Breast epithelium (tissue), 4 donors: ENCODE measurements at regions not wholly inside any gene's neighbourhood (a gene's known extent, or its start where the extent isn't known, plus 50 kb on each side); places are given as distances from the start of the nearest gene placed in this dataset.

Source experiments
- DNase-seq, 2 donors: peaks; one replicate each; pipeline ENCODE4 v3.0.0-alpha.2; 2019; ENCODE audit warnings: low spot score in 2 of 2
- H3K27ac ChIP-seq, 2 donors: fragments of 200-600 bp; sonication (generic) in 1 of 2; one replicate each; pipeline ENCODE4 v1.5.1; 2016 to 2019; ENCODE audit warnings: mild to moderate bottlenecking in 1 of 2
- H3K27me3 ChIP-seq, 2 donors: fragments of 200-600 bp; sonication (generic) in 1 of 2; one replicate each; pipeline versions ENCODE4 v1.5.1 to v1.6.0; 2017 to 2019; ENCODE audit warnings: control low read depth in 1 of 2, mild to moderate bottlenecking in 1 of 2
- H3K36me3 ChIP-seq: fragments of 200-600 bp; one replicate; pipeline ENCODE4 v1.5.1; 2019
- H3K4me1 ChIP-seq, 2 donors: fragments of 200-600 bp; sonication (generic); one replicate each; pipeline ENCODE4 v1.5.1; 2016 to 2019; ENCODE audit warnings: control low read depth in 1 of 2
- H3K4me3 ChIP-seq, 3 donors: fragments of 200-600 bp; sonication (generic); 1 replicate in 2 of 3; 2 replicates in 1 of 3; pipeline ENCODE4 v1.5.1; 2016 to 2019; ENCODE audit warnings: mild to moderate bottlenecking in 3 of 3, moderate library complexity in 2 of 3
- H3K9me3 ChIP-seq, 2 donors: fragments of 200-600 bp; sonication (generic) in 1 of 2; one replicate each; pipeline ENCODE4 v1.5.1; 2016 to 2019; ENCODE audit warnings: control low read depth in 1 of 2
- POLR2A ChIP-seq: fragments of 450-650 bp; IDR thresholded peaks from one replicate; pipeline ENCODE4 v1.6.1; 2016; ENCODE audit warnings: antibody characterized with exemption, mild to moderate bottlenecking, moderate library complexity
- POLR2AphosphoS5 ChIP-seq, 3 donors: sonication (generic); formaldehyde crosslinking; IDR thresholded peaks; one replicate each; pipeline ENCODE4 v1.6.1; 2017; ENCODE audit warnings: antibody characterized with exemption in 3 of 3
- intact Hi-C: fragments of 100-400 bp; cut with DNase I; formaldehyde crosslinking; loops from one replicate; pipeline ENCODE4 v1.15.1; 2023; ENCODE audit warnings: low total_unique reads
- TF ChIP-seq, protein P1 (sequence below), 3 donors: fragments of 450-650 bp; IDR thresholded peaks; one replicate each; pipeline ENCODE4 v1.5.1; 2016 to 2017; ENCODE audit warnings: antibody characterized with exemption in 3 of 3, mild to moderate bottlenecking in 3 of 3, moderate library complexity in 3 of 3

DNA sequence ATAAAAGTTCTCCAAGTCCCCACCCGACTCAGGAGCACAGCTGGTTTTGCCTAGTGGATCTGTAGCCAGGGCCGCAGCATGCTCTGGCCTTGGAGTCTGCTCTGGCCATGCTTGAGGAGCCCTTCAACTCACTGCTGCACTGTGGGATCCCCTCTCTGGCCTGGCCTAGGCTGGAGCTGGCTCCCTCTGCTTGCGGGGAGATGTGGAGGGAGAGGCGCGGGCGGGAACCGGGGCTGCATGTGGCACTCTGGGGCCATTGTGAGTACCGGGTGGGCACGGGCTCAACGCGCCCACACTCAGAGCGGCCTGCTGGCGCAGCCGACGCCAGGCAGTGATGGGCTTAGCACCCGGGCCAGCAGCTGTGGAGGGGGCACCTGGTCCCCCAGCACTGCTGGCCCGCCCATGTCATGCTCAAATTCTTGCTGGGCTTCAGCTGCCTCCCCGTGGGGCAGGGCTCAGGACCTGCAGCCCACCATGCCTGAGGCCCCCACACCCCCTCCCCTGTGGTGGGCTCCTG is 57.0 kb upstream of the ATP12A start:
- DNase-seq: no peak
- Histone ChIP-seq H3K27me3 (no peaks in the 10 kb centered on the region), H3K36me3 (no peaks in the 10 kb centered on the region), H3K4me3 (no peak overlapping the region), H3K4me1 (no peaks in the 10 kb centered on the region), H3K9me3 (no peaks in the 10 kb centered on the region), H3K27ac (no peak overlapping the region)
- intact Hi-C loops: no loop called here
- TF ChIP-seq POLR2AphosphoS5 (IDR thresholded peaks at IDR 0.05) (no peak), POLR2A (no peak)
- TF ChIP-seq, protein P1, sequence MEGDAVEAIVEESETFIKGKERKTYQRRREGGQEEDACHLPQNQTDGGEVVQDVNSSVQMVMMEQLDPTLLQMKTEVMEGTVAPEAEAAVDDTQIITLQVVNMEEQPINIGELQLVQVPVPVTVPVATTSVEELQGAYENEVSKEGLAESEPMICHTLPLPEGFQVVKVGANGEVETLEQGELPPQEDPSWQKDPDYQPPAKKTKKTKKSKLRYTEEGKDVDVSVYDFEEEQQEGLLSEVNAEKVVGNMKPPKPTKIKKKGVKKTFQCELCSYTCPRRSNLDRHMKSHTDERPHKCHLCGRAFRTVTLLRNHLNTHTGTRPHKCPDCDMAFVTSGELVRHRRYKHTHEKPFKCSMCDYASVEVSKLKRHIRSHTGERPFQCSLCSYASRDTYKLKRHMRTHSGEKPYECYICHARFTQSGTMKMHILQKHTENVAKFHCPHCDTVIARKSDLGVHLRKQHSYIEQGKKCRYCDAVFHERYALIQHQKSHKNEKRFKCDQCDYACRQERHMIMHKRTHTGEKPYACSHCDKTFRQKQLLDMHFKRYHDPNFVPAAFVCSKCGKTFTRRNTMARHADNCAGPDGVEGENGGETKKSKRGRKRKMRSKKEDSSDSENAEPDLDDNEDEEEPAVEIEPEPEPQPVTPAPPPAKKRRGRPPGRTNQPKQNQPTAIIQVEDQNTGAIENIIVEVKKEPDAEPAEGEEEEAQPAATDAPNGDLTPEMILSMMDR (IDR thresholded peaks at IDR 0.05): no peak

GRCh38 chr13:24624363-24624762 is 55.8 kb upstream of the ATP12A start:
- Histone ChIP-seq H3K27ac (no peak overlapping the region), H3K4me3 (no peak overlapping the region), H3K9me3 (no peaks in the 10 kb centered on the region), H3K36me3 (no peaks in the 10 kb centered on the region), H3K4me1 (no peaks in the 10 kb centered on the region), H3K27me3 (no peaks in the 10 kb centered on the region)
- TF ChIP-seq POLR2A (no peak), POLR2AphosphoS5 (IDR thresholded peaks at IDR 0.05) (no peak)
- TF ChIP-seq, protein P1 (IDR thresholded peaks at IDR 0.05): no peak
- intact Hi-C loops: no loop called here
- DNase-seq: no peak

DNA sequence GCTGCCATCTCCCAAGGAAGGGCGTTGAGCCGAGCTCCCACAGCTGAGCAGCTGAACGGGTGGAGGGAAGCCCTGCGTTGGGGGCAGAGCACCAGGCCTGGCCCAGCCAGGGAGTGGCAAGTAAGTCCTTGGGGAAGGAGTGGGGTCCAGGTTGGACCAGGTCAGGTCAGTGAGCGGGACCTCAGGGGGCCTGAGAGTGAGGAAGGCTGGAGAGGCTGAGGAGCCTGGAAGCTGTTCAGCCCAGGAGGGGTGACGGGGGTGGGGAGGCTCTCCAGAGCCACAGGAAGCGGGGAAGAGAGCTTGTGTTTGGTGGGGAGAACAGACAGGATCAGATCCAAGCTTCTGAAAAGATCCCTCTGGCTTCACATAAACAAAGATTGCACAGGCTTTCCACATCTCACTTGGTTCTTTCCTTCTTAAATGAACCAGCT is 55.4 kb upstream of the ATP12A start:
- no peak overlapping the region for H3K27ac ChIP-seq
- no peak for DNase-seq

GRCh38 chr13:24625331-24625731 is 54.9 kb upstream of the ATP12A start:
- H3K9me3 ChIP-seq: no peaks in the 10 kb centered on the region
- intact Hi-C loops: no loop called here
- H3K27ac ChIP-seq: no peak overlapping the region
- TF ChIP-seq POLR2A: no peak
- TF ChIP-seq, protein P1 (IDR thresholded peaks at IDR 0.05): no peak
- TF ChIP-seq POLR2AphosphoS5 (IDR thresholded peaks at IDR 0.05): no peak
- DNase-seq: no peak
- no peaks in the 10 kb centered on the region for H3K36me3 ChIP-seq
- no peaks in the 10 kb centered on the region for H3K4me1 ChIP-seq
- H3K4me3 ChIP-seq: no peak overlapping the region
- no peaks in the 10 kb centered on the region for H3K27me3 ChIP-seq

More for the DNA sequence above, 55.4 kb upstream of the ATP12A start:
- Histone ChIP-seq H3K4me1 (no peaks in the 10 kb centered on the region), H3K9me3 (no peaks in the 10 kb centered on the region), H3K27me3 (no peaks in the 10 kb centered on the region), H3K36me3 (no peaks in the 10 kb centered on the region), H3K4me3 (no peak overlapping the region)
- intact Hi-C loops: no loop called here
- TF ChIP-seq, protein P1 (IDR thresholded peaks at IDR 0.05): no peak
- no peak for TF ChIP-seq POLR2AphosphoS5 (IDR thresholded peaks at IDR 0.05)
- TF ChIP-seq POLR2A: no peak

DNA sequence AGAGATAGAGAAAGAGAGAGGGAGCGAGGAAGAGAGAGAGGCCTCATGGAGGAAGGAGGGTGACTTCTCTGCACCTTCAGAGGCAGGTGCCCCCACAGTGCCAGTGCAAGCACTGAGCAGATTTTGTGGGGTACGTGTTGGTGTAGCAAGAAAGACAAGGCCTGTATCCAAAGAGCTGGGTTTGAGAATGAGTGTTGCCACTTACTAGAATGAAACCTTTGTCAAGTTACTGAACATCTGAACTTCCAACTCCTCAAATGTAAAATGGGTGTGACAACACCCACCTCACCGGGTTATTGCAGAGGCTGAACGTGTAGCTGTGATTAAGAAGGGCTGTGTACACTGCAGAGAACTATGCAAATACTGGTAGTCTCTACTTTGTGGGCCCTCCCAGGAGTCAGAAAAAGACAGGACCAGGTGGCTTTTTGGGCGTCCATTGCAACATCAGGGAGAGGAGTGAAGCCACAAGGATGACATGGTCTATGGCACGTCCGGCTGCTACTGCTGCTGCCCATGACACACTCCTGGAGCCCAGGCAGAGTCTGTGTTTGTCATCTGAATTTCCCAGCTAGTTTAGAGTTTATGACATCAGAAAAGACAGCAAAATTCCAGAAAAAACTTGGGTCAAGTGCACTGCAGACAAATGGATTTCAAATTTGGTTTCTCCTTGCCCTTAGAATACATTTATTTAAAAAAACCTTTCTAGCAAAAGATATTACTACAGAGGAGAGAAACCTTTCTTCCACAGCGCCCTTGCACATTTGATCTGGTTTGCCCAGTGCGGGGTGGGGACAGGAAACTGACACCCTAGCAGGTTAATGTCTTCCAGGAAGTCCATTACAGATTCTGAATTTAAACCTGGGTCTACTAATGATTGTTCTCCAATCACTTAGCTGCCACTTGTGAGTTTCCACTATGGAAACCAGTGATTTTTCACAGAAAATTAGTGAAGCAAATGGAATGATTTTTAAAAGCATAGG is 54.0 kb upstream of the ATP12A start:
- Histone ChIP-seq H3K27ac (no peak overlapping the region), H3K36me3 (no peaks in the 10 kb centered on the region), H3K4me3 (no peak overlapping the region), H3K27me3 (no peaks in the 10 kb centered on the region), H3K9me3 (no peaks in the 10 kb centered on the region), H3K4me1 (no peaks in the 10 kb centered on the region)
- no peak for DNase-seq
- TF ChIP-seq, protein P1 (IDR thresholded peaks at IDR 0.05): no peak
- no peak for TF ChIP-seq POLR2A
- TF ChIP-seq POLR2AphosphoS5 (IDR thresholded peaks at IDR 0.05): no peak
- intact Hi-C loops: no loop called here
